GM23338 (cell line): ENCODE measurements at regions not wholly inside any gene's neighbourhood (a gene's known extent, or its start where the extent isn't known, plus 50 kb on each side); places are given as distances from the start of the nearest gene placed in this dataset.

Source experiments
- ATAC-seq: fragments of 200-7000 bp; cut with Tn5 transposase; 3 replicates; pipeline ENCODE4 v1.9.1; 2020
- DNase-seq: peaks from one replicate; pipeline ENCODE4 v3.0.0-alpha.2; 2015; ENCODE audit warnings: low spot score
- H2AFZ ChIP-seq: fragments of 200-600 bp; sonication (generic); 2 replicates; pipeline ENCODE4 v1.8.0; 2016; ENCODE audit warnings: antibody characterized with exemption, mild to moderate bottlenecking, moderate library complexity
- H3F3A ChIP-seq: fragments of 200-600 bp; sonication (generic); replicated peaks from 2 replicates; pipeline ENCODE4 v1.8.0; 2017; ENCODE audit warnings: antibody characterized with exemption, mixed run types, low read depth
- H3K27ac ChIP-seq: fragments of 200-600 bp; sonication (generic); 2 replicates; pipeline ENCODE4 v1.6.1; 2016; ENCODE audit warnings: low read depth
- H3K27me3 ChIP-seq: fragments of 200-600 bp; sonication (generic); 2 replicates; pipeline ENCODE4 v1.8.0; 2016; ENCODE audit warnings: mild to moderate bottlenecking, mixed run types, moderate library complexity; ENCODE audit not compliant: insufficient read depth
- H3K36me3 ChIP-seq: fragments of 200-600 bp; sonication (generic); 2 replicates; pipeline ENCODE4 v1.8.0; 2016; ENCODE audit warnings: mild to moderate bottlenecking; ENCODE audit not compliant: insufficient read depth
- H3K4me1 ChIP-seq: fragments of 200-600 bp; sonication (generic); 2 replicates; pipeline ENCODE4 v1.8.0; 2016; ENCODE audit warnings: mild to moderate bottlenecking, moderate library complexity; ENCODE audit not compliant: insufficient read depth
- H3K4me2 ChIP-seq: fragments of 200-600 bp; sonication (generic); 2 replicates; pipeline ENCODE4 v1.7.1; 2017; ENCODE audit warnings: mixed run types
- H3K4me3 ChIP-seq: fragments of 200-600 bp; sonication (generic); 2 replicates; pipeline ENCODE4 v1.6.1; 2016; ENCODE audit warnings: mixed run types
- H3K79me2 ChIP-seq: fragments of 200-600 bp; sonication (generic); replicated peaks from 2 replicates; pipeline ENCODE4 v1.8.0; 2017; ENCODE audit warnings: mild to moderate bottlenecking; ENCODE audit not compliant: insufficient read depth
- H3K9me2 ChIP-seq: fragments of 200-600 bp; sonication (generic); 2 replicates; pipeline ENCODE4 v1.8.0; 2017; ENCODE audit not compliant: insufficient read depth
- H4K20me1 ChIP-seq: fragments of 200-600 bp; sonication (generic); replicated peaks from 2 replicates; pipeline ENCODE4 v1.8.0; 2017; ENCODE audit warnings: mild to moderate bottlenecking; ENCODE audit not compliant: insufficient read depth
- H3K27ac Mint-ChIP-seq: 2 replicates; pipeline ENCODE4 v1.8.0; 2020; ENCODE audit warnings: inconsistent platforms, mild to moderate bottlenecking, moderate library complexity, mixed read lengths
- H3K27me3 Mint-ChIP-seq: 3 replicates; pipeline ENCODE4 v1.8.0; 2022; ENCODE audit warnings: low read depth, mild to moderate bottlenecking, moderate library complexity, mixed read lengths, inconsistent platforms; ENCODE audit not compliant: insufficient read depth, poor library complexity
- H3K36me3 Mint-ChIP-seq: 3 replicates; pipeline ENCODE4 v1.8.0; 2021; ENCODE audit warnings: low read depth, mild to moderate bottlenecking, inconsistent platforms, moderate library complexity, mixed read lengths
- H3K4me1 Mint-ChIP-seq: 3 replicates; pipeline ENCODE4 v1.8.0; 2020; ENCODE audit warnings: mild to moderate bottlenecking, inconsistent platforms, mixed read lengths
- H3K4me3 Mint-ChIP-seq: 3 replicates; pipeline ENCODE4 v1.8.0; 2021; ENCODE audit warnings: moderate library complexity, mild to moderate bottlenecking, inconsistent platforms, mixed read lengths
- H3K9me3 Mint-ChIP-seq: 3 replicates; pipeline ENCODE4 v1.8.0; 2020; ENCODE audit warnings: moderate library complexity, mild to moderate bottlenecking, inconsistent platforms, mixed read lengths
- CREB1 ChIP-seq: fragments of 250-450 bp; sonication (Bioruptor Pico); IDR thresholded peaks from 2 replicates; pipeline ENCODE4 v1.5.0; 2020; ENCODE audit warnings: low read depth, mild to moderate bottlenecking, moderate library complexity
- EZH2 ChIP-seq: fragments of 200-600 bp; sonication (generic); IDR thresholded peaks from one replicate; pipeline ENCODE4 v1.8.0; 2017; ENCODE audit warnings: antibody characterized with exemption, mild to moderate bottlenecking, low read depth; ENCODE audit not compliant: unreplicated experiment
- EZH2phosphoT487 ChIP-seq: fragments of 200-600 bp; sonication (generic); IDR thresholded peaks from one replicate; pipeline ENCODE4 v1.8.1; 2018; ENCODE audit warnings: antibody characterized with exemption; ENCODE audit not compliant: unreplicated experiment
- JUNB ChIP-seq: IDR thresholded peaks from one replicate; pipeline ENCODE4 v1.6.1; 2016; ENCODE audit warnings: antibody characterized with exemption; ENCODE audit not compliant: unreplicated experiment
- POLR2AphosphoS5 ChIP-seq: IDR thresholded peaks from 2 replicates; pipeline ENCODE4 v1.6.1; 2016; ENCODE audit warnings: antibody characterized with exemption, low read depth
- STAT1 ChIP-seq: IDR thresholded peaks from one replicate; pipeline ENCODE4 v1.6.1; 2016; ENCODE audit warnings: antibody characterized with exemption; ENCODE audit not compliant: unreplicated experiment
- TF ChIP-seq, protein P1 (sequence below): IDR thresholded peaks from 2 replicates; pipeline ENCODE4 v1.6.1; 2016; ENCODE audit warnings: antibody characterized with exemption
- TF ChIP-seq, protein P2 (sequence below): IDR thresholded peaks from one replicate; pipeline ENCODE4 v1.6.1; 2018; ENCODE audit warnings: antibody characterized with exemption; ENCODE audit not compliant: unreplicated experiment
- TF ChIP-seq, protein P3 (sequence below): fragments of 250-450 bp; sonication (Bioruptor Pico); IDR thresholded peaks from 2 replicates; pipeline ENCODE4 v1.5.0; 2020; ENCODE audit warnings: mild to moderate bottlenecking, moderate library complexity

DNA sequence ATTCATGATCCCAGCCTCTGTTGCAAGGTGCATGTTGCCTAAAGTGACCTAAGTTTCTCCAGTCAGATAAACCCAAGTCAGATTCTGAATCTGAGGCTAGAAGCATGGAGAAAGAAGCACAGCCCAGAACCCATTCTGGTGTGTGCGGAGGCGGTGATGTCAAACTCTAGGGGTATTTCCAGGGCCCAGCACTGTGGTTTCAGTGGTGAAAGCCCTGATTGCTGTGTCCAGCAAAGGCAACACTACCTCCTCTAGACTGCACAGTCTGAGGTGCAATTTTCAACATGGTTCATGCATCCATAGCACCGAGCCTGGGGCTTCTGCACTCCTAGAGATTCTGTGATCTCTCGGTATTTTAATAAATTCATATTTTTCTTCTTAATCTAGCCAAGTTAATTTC is 264.8 kb upstream of the KLHL29 start:
- H2AFZ ChIP-seq = no peak overlapping the region
- H3K79me2 ChIP-seq = no peaks in the 10 kb centered on the region
- H3K27ac ChIP-seq = no peak overlapping the region
- no peaks in the 10 kb centered on the region for H3K9me3 Mint-ChIP-seq
- no peaks in the 10 kb centered on the region for H4K20me1 ChIP-seq
- H3F3A ChIP-seq = no peaks in the 10 kb centered on the region
- no peaks in the 10 kb centered on the region for H3K27me3 ChIP-seq
- no peak overlapping the region for H3K27ac Mint-ChIP-seq
- no peaks in the 10 kb centered on the region for H3K36me3 ChIP-seq
- DNase-seq = no peak
- TF ChIP-seq CREB1 (CRISPR knock-in tag) (no peak), EZH2 (no peak), JUNB (no peak), STAT1 (no peak), POLR2AphosphoS5 (no peak), EZH2phosphoT487 (no peak)
- TF ChIP-seq, protein P1, sequence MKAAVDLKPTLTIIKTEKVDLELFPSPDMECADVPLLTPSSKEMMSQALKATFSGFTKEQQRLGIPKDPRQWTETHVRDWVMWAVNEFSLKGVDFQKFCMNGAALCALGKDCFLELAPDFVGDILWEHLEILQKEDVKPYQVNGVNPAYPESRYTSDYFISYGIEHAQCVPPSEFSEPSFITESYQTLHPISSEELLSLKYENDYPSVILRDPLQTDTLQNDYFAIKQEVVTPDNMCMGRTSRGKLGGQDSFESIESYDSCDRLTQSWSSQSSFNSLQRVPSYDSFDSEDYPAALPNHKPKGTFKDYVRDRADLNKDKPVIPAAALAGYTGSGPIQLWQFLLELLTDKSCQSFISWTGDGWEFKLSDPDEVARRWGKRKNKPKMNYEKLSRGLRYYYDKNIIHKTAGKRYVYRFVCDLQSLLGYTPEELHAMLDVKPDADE = no peak
- TF ChIP-seq, protein P2, sequence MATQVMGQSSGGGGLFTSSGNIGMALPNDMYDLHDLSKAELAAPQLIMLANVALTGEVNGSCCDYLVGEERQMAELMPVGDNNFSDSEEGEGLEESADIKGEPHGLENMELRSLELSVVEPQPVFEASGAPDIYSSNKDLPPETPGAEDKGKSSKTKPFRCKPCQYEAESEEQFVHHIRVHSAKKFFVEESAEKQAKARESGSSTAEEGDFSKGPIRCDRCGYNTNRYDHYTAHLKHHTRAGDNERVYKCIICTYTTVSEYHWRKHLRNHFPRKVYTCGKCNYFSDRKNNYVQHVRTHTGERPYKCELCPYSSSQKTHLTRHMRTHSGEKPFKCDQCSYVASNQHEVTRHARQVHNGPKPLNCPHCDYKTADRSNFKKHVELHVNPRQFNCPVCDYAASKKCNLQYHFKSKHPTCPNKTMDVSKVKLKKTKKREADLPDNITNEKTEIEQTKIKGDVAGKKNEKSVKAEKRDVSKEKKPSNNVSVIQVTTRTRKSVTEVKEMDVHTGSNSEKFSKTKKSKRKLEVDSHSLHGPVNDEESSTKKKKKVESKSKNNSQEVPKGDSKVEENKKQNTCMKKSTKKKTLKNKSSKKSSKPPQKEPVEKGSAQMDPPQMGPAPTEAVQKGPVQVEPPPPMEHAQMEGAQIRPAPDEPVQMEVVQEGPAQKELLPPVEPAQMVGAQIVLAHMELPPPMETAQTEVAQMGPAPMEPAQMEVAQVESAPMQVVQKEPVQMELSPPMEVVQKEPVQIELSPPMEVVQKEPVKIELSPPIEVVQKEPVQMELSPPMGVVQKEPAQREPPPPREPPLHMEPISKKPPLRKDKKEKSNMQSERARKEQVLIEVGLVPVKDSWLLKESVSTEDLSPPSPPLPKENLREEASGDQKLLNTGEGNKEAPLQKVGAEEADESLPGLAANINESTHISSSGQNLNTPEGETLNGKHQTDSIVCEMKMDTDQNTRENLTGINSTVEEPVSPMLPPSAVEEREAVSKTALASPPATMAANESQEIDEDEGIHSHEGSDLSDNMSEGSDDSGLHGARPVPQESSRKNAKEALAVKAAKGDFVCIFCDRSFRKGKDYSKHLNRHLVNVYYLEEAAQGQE = no peak
- TF ChIP-seq, protein P3, sequence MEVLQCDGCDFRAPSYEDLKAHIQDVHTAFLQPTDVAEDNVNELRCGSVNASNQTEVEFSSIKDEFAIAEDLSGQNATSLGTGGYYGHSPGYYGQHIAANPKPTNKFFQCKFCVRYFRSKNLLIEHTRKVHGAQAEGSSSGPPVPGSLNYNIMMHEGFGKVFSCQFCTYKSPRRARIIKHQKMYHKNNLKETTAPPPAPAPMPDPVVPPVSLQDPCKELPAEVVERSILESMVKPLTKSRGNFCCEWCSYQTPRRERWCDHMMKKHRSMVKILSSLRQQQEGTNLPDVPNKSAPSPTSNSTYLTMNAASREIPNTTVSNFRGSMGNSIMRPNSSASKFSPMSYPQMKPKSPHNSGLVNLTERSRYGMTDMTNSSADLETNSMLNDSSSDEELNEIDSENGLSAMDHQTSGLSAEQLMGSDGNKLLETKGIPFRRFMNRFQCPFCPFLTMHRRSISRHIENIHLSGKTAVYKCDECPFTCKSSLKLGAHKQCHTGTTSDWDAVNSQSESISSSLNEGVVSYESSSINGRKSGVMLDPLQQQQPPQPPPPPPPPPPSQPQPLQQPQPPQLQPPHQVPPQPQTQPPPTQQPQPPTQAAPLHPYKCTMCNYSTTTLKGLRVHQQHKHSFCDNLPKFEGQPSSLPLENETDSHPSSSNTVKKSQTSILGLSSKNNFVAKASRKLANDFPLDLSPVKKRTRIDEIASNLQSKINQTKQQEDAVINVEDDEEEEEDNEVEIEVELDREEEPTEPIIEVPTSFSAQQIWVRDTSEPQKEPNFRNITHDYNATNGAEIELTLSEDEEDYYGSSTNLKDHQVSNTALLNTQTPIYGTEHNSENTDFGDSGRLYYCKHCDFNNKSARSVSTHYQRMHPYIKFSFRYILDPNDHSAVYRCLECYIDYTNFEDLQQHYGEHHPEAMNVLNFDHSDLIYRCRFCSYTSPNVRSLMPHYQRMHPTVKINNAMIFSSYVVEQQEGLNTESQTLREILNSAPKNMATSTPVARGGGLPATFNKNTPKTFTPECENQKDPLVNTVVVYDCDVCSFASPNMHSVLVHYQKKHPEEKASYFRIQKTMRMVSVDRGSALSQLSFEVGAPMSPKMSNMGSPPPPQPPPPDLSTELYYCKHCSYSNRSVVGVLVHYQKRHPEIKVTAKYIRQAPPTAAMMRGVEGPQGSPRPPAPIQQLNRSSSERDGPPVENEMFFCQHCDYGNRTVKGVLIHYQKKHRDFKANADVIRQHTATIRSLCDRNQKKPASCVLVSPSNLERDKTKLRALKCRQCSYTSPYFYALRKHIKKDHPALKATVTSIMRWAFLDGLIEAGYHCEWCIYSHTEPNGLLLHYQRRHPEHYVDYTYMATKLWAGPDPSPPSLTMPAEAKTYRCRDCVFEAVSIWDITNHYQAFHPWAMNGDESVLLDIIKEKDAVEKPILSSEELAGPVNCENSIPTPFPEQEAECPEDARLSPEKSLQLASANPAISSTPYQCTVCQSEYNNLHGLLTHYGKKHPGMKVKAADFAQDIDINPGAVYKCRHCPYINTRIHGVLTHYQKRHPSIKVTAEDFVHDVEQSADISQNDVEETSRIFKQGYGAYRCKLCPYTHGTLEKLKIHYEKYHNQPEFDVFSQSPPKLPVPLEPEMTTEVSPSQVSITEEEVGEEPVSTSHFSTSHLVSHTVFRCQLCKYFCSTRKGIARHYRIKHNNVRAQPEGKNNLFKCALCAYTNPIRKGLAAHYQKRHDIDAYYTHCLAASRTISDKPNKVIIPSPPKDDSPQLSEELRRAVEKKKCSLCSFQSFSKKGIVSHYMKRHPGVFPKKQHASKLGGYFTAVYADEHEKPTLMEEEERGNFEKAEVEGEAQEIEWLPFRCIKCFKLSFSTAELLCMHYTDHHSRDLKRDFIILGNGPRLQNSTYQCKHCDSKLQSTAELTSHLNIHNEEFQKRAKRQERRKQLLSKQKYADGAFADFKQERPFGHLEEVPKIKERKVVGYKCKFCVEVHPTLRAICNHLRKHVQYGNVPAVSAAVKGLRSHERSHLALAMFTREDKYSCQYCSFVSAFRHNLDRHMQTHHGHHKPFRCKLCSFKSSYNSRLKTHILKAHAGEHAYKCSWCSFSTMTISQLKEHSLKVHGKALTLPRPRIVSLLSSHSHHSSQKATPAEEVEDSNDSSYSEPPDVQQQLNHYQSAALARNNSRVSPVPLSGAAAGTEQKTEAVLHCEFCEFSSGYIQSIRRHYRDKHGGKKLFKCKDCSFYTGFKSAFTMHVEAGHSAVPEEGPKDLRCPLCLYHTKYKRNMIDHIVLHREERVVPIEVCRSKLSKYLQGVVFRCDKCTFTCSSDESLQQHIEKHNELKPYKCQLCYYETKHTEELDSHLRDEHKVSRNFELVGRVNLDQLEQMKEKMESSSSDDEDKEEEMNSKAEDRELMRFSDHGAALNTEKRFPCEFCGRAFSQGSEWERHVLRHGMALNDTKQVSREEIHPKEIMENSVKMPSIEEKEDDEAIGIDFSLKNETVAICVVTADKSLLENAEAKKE = no peak
- H3K4me1 Mint-ChIP-seq = no peaks in the 10 kb centered on the region
- no peaks in the 10 kb centered on the region for H3K36me3 Mint-ChIP-seq
- H3K4me3 ChIP-seq = no peak overlapping the region
- ATAC-seq = no peak
- no peak overlapping the region for H3K4me3 Mint-ChIP-seq
- H3K27me3 Mint-ChIP-seq = peaks cover 2% of the 10 kb centered on the region
- no peak overlapping the region for H3K4me2 ChIP-seq
- H3K9me2 ChIP-seq = 0 out of 2 replicates have a peak, but pooled peaks cover 8% of the 10 kb centered on the region
- no peaks in the 10 kb centered on the region for H3K4me1 ChIP-seq
